ENCODE measurements at regions not wholly inside any gene's neighbourhood (a gene's known extent, or its start where the extent isn't known, plus 50 kb on each side); places are given as distances from the start of the nearest gene placed in this dataset.
"Not testable (repeated sequence)": the region's sequence is repeated elsewhere in the genome, so short reads cannot be mapped to it uniquely, and the experiment has no call there.

GRCh38 chr6:135113860-135114259 lies 59.2 kb upstream of the HBS1L start:
- no peak for DNase-seq
- no peaks in the 10 kb centered on the region for H3K27me3 ChIP-seq
- H3K9me3 ChIP-seq: no peaks in the 10 kb centered on the region
- H3K36me3 ChIP-seq: no peaks in the 10 kb centered on the region
- no peak for TF ChIP-seq CTCF (IDR thresholded peaks at IDR 0.05)
- TF ChIP-seq POLR2A (IDR thresholded peaks at IDR 0.05): no peak
- no peaks in the 10 kb centered on the region for H3K4me1 ChIP-seq
- no peak overlapping the region for H3K27ac ChIP-seq
- H3K4me3 ChIP-seq: no peak overlapping the region

- not testable (repeated sequence) for H3K4me1 ChIP-seq, DNase-seq, H3K27me3 ChIP-seq, H3K27ac ChIP-seq, H3K4me3 ChIP-seq, H3K9me3 ChIP-seq, H3K36me3 ChIP-seq
These were observed 58.3 kb upstream of the HBS1L start for GRCh38 chr6:135112951-135113350.

- H3K4me3 ChIP-seq, H3K9me3 ChIP-seq, DNase-seq, H3K4me1 ChIP-seq, H3K27me3 ChIP-seq, H3K27ac ChIP-seq, H3K36me3 ChIP-seq: not testable (repeated sequence)
These were observed 55.7 kb upstream of the HBS1L start for GRCh38 chr6:135110261-135110781.

GRCh38 chr6:135109761-135110160 lies 55.1 kb upstream of the HBS1L start:
- H3K27me3 ChIP-seq: no peaks in the 10 kb centered on the region
- DNase-seq: no peak
- no peak overlapping the region for H3K4me3 ChIP-seq
- H3K27ac ChIP-seq: no peak overlapping the region
- no peaks in the 10 kb centered on the region for H3K4me1 ChIP-seq
- no peaks in the 10 kb centered on the region for H3K9me3 ChIP-seq
- H3K36me3 ChIP-seq: no peaks in the 10 kb centered on the region
- TF ChIP-seq POLR2A (IDR thresholded peaks at IDR 0.05) (no peak), CTCF (IDR thresholded peaks at IDR 0.05) (no peak)

- Histone ChIP-seq H3K36me3 (no peaks in the 10 kb centered on the region), H3K4me3 (no peak overlapping the region), H3K4me1 (no peaks in the 10 kb centered on the region), H3K27ac (no peak overlapping the region), H3K9me3 (no peaks in the 10 kb centered on the region), H3K27me3 (no peaks in the 10 kb centered on the region)
- TF ChIP-seq CTCF (IDR thresholded peaks at IDR 0.05): no peak
- no peak for TF ChIP-seq POLR2A (IDR thresholded peaks at IDR 0.05)
- DNase-seq: no peak
These were observed 54.1 kb upstream of the HBS1L start for GRCh38 chr6:135108692-135109091.

- no peaks in the 10 kb centered on the region for H3K9me3 ChIP-seq
- H3K27me3 ChIP-seq: no peaks in the 10 kb centered on the region
- TF ChIP-seq POLR2A (IDR thresholded peaks at IDR 0.05) (no peak), CTCF (IDR thresholded peaks at IDR 0.05) (no peak)
- H3K27ac ChIP-seq: no peak overlapping the region
- no peak overlapping the region for H3K4me3 ChIP-seq
- H3K36me3 ChIP-seq: no peaks in the 10 kb centered on the region
- H3K4me1 ChIP-seq: no peaks in the 10 kb centered on the region
- DNase-seq: no peak
These were observed 52.0 kb upstream of the HBS1L start for GRCh38 chr6:135106611-135107010.

GRCh38 chr6:135105710-135106109 lies 51.1 kb upstream of the HBS1L start:
- no peaks in the 10 kb centered on the region for H3K4me1 ChIP-seq
- TF ChIP-seq POLR2A (IDR thresholded peaks at IDR 0.05): no peak
- no peak for TF ChIP-seq CTCF (IDR thresholded peaks at IDR 0.05)
- no peak for DNase-seq
- no peak overlapping the region for H3K4me3 ChIP-seq
- no peaks in the 10 kb centered on the region for H3K36me3 ChIP-seq
- no peaks in the 10 kb centered on the region for H3K9me3 ChIP-seq
- no peaks in the 10 kb centered on the region for H3K27me3 ChIP-seq
- no peak overlapping the region for H3K27ac ChIP-seq

All from Peyer's patch (tissue), 4 donors.